HG02981 (cell line): ENCODE measurements at regions not wholly inside any gene's neighbourhood (a gene's known extent, or its start where the extent isn't known, plus 50 kb on each side); places are given as distances from the start of the nearest gene placed in this dataset.

Experiments
- ATAC-seq: cut with Tn5 transposase; IDR thresholded peaks from one replicate; pipeline ENCODE4 v1.9.1; 2021; ENCODE audit warnings: mild to moderate bottlenecking, moderate library complexity; ENCODE audit not compliant: unreplicated experiment

- ATAC-seq, result no peak
Measured at GRCh38 chr6:139828751-139829519, 454.5 kb upstream of the CITED2 start.

DNA sequence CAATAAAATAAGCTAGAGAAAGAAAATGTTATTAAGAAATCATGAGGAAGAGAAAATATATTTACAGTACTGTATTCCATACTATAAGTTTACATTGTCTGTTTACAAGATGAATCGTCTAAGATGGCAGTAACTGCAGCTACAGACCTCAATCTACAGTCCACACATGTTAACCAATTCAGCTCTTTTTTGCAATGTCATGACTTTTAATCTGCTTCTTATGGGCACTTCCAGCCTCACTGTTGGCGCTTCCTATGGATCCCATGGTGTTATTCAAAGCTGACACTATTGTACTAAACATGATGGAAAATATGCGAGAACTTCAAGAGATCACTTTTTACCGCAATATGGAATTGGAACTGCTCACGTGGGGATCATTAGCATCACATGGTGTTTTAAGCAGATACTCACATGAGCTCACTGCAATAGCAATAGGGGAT, 451.5 kb upstream of the CITED2 start:
- ATAC-seq, result no peak

GRCh38 chr6:139824864-139825263, 450.4 kb upstream of the CITED2 start:
- ATAC-seq, result no peak

DNA sequence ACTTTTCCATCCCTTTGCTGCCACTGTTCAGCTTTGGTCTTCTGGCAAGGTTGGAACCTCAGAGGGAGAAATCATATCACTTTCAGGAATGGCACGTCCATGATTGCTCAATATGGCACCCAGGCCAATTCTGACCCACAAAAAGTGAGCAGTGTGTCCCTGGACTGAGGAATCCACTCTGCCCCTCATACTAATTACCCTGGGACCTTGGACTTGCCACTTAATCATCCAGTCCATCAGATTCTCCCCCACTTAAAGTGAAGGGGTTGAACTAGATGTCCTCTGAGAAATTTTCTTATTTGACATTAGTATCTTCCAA, 449.3 kb upstream of the CITED2 start:
- no peak for ATAC-seq

GRCh38 chr6:139823099-139823807, 448.8 kb upstream of the CITED2 start:
- ATAC-seq, result no peak

- ATAC-seq, result no peak
Measured at GRCh38 chr6:139821676-139822223, 447.3 kb upstream of the CITED2 start.

- no peak for ATAC-seq
Measured at GRCh38 chr6:139820210-139820609, 445.8 kb upstream of the CITED2 start.

DNA sequence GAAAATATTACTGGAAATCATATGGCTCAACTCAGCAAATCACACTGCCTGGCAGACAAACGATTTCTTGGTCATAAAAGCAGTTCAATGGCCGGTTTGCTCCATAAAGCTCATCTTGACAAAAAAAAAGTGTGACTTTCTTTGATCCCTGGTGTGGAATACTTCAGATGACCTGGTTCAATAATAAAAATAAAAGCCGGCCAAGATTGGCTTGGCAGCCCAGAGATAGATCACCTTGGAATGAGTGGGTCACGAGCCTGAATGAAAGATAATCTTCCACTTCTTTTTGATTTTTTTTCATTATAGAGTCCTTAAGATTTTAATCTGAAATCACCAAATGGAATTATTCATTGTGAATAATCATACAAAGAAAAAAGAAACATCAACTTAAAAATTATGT, 445.3 kb upstream of the CITED2 start:
- ATAC-seq, result no peak

DNA sequence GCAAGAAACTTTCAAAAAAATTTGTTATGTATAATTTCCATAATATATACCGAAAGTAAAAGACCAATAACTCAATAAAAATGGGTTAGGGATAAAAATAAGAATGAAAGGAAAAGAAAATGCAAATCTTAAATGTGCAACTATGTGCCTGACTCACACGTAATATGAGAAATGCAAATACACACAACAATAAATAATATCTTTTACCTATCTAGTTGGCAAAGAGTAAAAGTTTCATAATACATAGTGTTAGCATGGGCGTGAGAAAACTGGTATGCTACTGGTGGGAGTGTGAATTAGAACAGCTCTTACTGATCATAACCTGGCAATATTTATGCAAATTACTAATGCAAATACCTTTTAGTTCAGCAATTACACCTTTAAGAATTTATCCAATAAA, 438.5 kb upstream of the CITED2 start:
- ATAC-seq, result no peak

- no peak for ATAC-seq
Measured at GRCh38 chr6:139801571-139802321, 427.3 kb upstream of the CITED2 start.

- ATAC-seq, result no peak
Measured at GRCh38 chr6:139800837-139801236, 426.4 kb upstream of the CITED2 start.

GRCh38 chr6:139790527-139790926, 416.1 kb upstream of the CITED2 start:
- ATAC-seq, result no peak

DNA sequence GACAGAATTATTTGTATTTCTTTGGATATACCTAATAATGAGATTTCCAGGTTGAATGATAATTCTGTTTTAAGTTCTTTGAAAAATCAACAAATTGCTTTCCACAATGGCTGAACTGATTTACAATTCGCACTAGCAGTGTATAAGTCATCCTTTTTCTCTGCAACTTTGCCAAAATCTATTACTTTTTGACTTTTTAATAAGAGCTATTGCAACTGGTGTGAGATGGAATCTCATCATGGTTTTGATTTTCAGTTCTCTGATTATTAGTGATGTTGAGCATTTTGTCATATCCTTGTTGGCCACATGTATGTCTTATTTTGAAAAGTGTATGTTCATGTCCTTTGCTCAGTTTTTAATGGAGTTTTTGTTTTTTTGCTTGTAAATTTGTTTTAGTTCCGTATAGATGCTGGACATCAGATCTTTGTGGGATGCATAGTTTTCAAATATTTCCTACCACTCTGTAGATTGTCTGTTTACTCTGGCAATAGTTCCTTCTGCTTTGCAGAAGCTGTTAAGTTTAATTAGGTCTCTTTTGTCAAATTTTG, 409.8 kb upstream of the CITED2 start:
- no peak for ATAC-seq

GRCh38 chr6:139779988-139780774, 405.7 kb upstream of the CITED2 start:
- ATAC-seq, result no peak

DNA sequence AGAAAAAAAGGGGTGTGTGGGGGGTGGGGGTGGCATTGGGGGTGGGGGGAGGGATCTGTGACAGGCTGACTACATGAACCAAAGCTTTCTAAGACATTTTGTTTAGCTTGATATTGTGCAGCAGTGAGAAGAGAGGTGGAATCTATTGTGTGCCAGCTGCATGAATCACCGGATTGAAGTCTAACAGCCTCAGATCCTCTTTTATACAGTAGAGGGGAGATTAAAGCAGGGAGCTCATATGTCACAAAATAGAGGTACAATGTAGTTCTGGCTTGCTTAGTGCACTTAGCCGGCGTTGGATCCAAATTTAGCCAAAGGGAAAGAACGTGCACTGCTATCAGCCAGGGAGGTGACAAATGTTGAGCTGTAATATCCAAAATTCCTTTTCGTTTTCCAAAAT, 404.2 kb upstream of the CITED2 start:
- no peak for ATAC-seq

- no peak for ATAC-seq
Measured at GRCh38 chr6:139778106-139778505, 403.7 kb upstream of the CITED2 start.

DNA sequence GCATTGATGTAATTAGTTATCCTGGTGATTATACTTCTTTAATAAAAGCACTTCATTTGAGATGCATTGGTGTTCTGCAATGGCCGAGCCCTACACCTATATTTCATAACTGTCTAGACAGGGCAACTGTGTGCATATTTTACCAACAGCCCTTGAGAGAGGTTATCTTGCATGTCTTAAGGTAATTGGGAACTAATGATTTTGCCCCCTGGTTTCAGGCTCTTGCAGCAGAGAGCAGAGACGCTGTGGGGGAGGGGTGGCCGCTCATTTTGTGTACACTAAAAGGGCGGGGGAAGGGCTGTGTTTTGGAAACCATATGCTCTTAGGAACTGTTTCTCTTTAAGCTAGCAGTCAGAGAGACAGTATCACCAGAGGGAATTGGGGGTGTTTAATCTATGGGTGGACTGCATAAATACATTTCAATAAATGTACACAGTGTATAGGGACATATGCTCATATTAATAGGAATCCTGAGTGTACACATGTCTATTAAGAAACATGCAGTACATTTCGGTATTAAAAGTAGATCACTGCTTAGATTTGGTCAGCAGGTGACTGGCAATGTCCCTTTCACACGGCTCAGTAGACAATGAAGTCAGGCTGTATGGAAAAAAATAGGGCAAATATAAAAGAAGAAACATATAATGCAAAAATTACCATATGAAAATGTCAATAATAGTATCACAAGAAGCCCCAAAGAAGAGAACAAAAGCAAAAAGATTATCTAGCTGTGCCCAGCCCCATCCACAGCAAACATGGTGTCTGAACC, 402.9 kb upstream of the CITED2 start:
- ATAC-seq, result no peak

- ATAC-seq, result no peak
Measured at GRCh38 chr6:139776041-139776440, 401.6 kb upstream of the CITED2 start.

DNA sequence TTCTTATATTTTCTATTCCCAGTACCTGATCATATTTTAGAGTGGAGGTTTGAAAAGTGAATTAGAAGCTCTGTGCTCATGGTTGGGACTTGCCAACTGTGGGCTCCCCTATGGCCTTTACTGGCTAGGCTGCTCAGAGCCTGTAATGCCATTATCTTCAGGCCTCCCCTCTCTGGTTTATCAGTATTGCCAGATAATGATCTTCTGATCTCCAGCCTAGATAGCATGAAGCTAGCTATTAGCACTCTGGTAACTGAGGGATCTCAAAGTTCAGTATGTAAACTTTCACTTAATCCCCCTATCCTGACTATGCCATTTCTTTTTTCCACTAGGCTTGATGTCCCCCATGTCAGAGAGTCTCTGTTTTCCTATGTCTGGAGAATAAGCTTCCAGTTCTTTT, 393.7 kb upstream of the CITED2 start:
- no peak for ATAC-seq

DNA sequence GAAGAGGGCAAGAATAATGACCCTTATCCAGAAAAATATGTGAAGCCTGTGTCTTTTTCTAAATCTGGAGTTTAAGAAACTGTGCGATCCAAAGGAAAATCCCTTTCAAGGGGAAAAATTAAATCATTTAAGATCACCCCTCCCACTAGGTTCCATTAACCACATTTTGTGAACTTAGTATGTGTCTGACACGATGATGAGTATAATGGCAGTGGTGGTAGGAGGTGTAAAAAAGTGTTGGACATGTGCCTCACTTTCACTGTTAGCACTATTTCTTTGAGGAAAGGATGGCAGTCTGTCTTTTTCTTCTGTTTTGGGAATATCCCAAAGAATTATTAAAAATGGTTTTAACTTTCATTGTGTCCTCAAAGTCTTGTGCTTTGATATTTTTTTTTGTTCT, 392.3 kb upstream of the CITED2 start:
- no peak for ATAC-seq
